GM12878 (cell line): ENCODE measurements at regions not wholly inside any gene's neighbourhood (a gene's known extent, or its start where the extent isn't known, plus 50 kb on each side); places are given as distances from the start of the nearest gene placed in this dataset.

Experiments used
- ATAC-seq: fragments of 200-7000 bp; cut with Tn5 transposase; 3 replicates; pipeline ENCODE4 v1.9.1; 2020; ENCODE audit warnings: mild to moderate bottlenecking, moderate library complexity
- BruUV-seq: library from RNA; stranded (reverse); fragments of 400-500 nt; replicated peaks from 2 replicates; lab custom pipeline; 2021; lab: Mats Ljungman, UMichigan
- CTCF ChIA-PET: fragments of 300-600 bp; sonication (Branson Sonifier 250); formaldehyde crosslinking; extraction: SDS; loops from one replicate; lab custom pipeline; 2021; ENCODE audit warnings: inconsistent platforms; lab: Yijun Ruan, JAX
- POLR2A ChIA-PET: fragments of 350-600 bp; formaldehyde crosslinking; extraction: SDS; loops from one replicate; lab custom pipeline; 2021; ENCODE audit warnings: inconsistent platforms; lab: Charles Lee
- RAD21 ChIA-PET: fragments of 300-600 bp; sonication (Branson Sonifier 250); formaldehyde crosslinking; loops from one replicate; lab custom pipeline; 2023; ENCODE audit warnings: antibody characterized with exemption; ENCODE audit not compliant: unreplicated experiment; lab: Charles Lee
- SMC1A ChIA-PET: fragments of 300-600 bp; sonication (Branson Sonifier 250); formaldehyde crosslinking; loops from one replicate; lab custom pipeline; 2023; ENCODE audit not compliant: unreplicated experiment, uncharacterized antibody; lab: Charles Lee
- DNase-seq: peaks from one replicate; pipeline ENCODE4 v3.0.0-alpha.2; 2011; ENCODE audit warnings: low read depth, low spot score
- FAIRE-seq: peaks from 3 replicates; lab custom pipeline; 2011; peaks lifted over from hg19 to GRCh38; lab: Jason Lieb, UNC
- H2AFZ ChIP-seq: 2 replicates; pipeline ENCODE4 v1.6.0; 2011; ENCODE audit warnings: low read depth, low read length, control low read depth; ENCODE audit not compliant: control insufficient read depth
- H3K27ac ChIP-seq: 2 replicates; pipeline ENCODE4 v1.5.1; 2011; ENCODE audit warnings: control low read depth; ENCODE audit not compliant: control insufficient read depth, insufficient read depth
- H3K27me3 ChIP-seq, 2 experiments: replicated peaks in 1 of 2; 2 replicates each; pipeline versions ENCODE4 v1.6.0 to v1.6.1; 2011; ENCODE audit warnings: low read length in 1 of 2; ENCODE audit not compliant: control insufficient read depth in 2 of 2, insufficient read depth in 2 of 2
- H3K36me3 ChIP-seq, 2 experiments: 2 replicates each; pipeline ENCODE4 v1.5.1; 2011; ENCODE audit warnings: low read length in 1 of 2; ENCODE audit not compliant: control insufficient read depth in 2 of 2, insufficient read depth in 2 of 2
- H3K4me1 ChIP-seq: 2 replicates; pipeline ENCODE4 v1.6.1; 2011; ENCODE audit warnings: mild to moderate bottlenecking, low read length, moderate library complexity, mixed read lengths; ENCODE audit not compliant: control insufficient read depth, insufficient read depth
- H3K4me2 ChIP-seq: 2 replicates; pipeline ENCODE4 v1.6.0; 2011; ENCODE audit warnings: control low read depth; ENCODE audit not compliant: control insufficient read depth, insufficient read depth
- H3K4me3 ChIP-seq: fragments of 200-600 bp; sonication (generic); 2 replicates; pipeline ENCODE4 v1.5.1; 2016
- H3K79me2 ChIP-seq: 2 replicates; pipeline ENCODE4 v1.6.0; 2011; ENCODE audit warnings: low read length; ENCODE audit not compliant: control insufficient read depth, insufficient read depth
- H3K9ac ChIP-seq: 2 replicates; pipeline ENCODE4 v1.8.0; 2011; ENCODE audit warnings: low read length, control low read depth, mixed read lengths; ENCODE audit not compliant: control insufficient read depth, insufficient read depth
- H3K9me3 ChIP-seq: replicated peaks from 3 replicates; pipeline ENCODE4 v1.5.1; 2011; ENCODE audit warnings: mild to moderate bottlenecking, low read length; ENCODE audit not compliant: control insufficient read depth, insufficient read depth
- H4K20me1 ChIP-seq: 2 replicates; pipeline ENCODE4 v1.6.0; 2011; ENCODE audit not compliant: control insufficient read depth, insufficient read depth
- LARP7 ChIP-seq: fragments of 450-650 bp; IDR thresholded peaks from 2 replicates; pipeline ENCODE4 v1.6.1; 2017; ENCODE audit warnings: mild to moderate bottlenecking
- WGBS: methylation state at CpG from one replicate; pipeline ENCODE4 v1.1.6; 2016; ENCODE audit warnings: low lambda C conversion rate; ENCODE audit not compliant: insufficient replicate concordance, insufficient coverage; ENCODE audit errors: missing lambda C conversion rate; 5-methylcytosine and 5-hydroxymethylcytosine counted together
- in situ Hi-C: fragments of 300-500 bp; cut with MboI; formaldehyde crosslinking; loops from 9 replicates; pipeline ENCODE4 v1.14.3; 2018; ENCODE audit warnings: mixed read lengths
- intact Hi-C: fragments of 100-400 bp; cut with micrococcal nuclease; formaldehyde crosslinking; loops from one replicate; pipeline ENCODE4 v1.14.2; 2022; ENCODE audit not compliant: unreplicated experiment
- TF ChIP-seq, protein P1 (sequence below): IDR thresholded peaks from 2 replicates; pipeline ENCODE4 v1.6.1; 2012; ENCODE audit warnings: low read depth, low read length, improper control_type of control experiment
- TF ChIP-seq, protein P2 (sequence below): fragments of 450-650 bp; conservative IDR thresholded peaks from 2 replicates; pipeline ENCODE4 v1.6.1; 2017; ENCODE audit warnings: mild to moderate bottlenecking, moderate library complexity
- TF ChIP-seq, protein P3 (sequence below): IDR thresholded peaks from 2 replicates; pipeline ENCODE4 v1.6.1; 2012; ENCODE audit warnings: low read length, inconsistent platforms

DNA sequence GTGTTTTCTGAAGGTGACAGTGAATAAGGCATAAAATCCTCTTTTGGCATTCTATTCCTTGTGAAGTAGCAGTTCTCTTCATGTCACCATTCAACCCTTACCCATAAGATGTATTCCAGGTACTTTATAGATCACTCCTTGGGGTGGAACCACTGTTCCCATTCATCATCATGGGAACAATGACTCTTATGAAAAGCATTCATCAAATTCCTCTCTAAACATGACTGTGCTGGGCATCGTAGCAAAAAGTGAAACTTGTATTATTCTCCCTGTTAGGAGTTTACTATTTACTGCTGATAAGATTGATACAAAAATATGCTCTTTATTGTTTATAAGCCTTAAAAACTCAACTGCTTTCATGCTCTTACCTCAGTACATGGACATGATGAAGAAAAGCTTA is 793.4 kb downstream of the LIG4 start:
- Histone ChIP-seq H3K27me3 (no peaks in the 10 kb centered on the region), H3K27ac (no peak overlapping the region), H3K9ac (no peak overlapping the region), H3K36me3 (no peaks in the 10 kb centered on the region), H3K4me1 (no peaks in the 10 kb centered on the region), H3K4me3 (no peak overlapping the region), H3K4me2 (no peak overlapping the region), H3K9me3 (no peaks in the 10 kb centered on the region), H4K20me1 (no peaks in the 10 kb centered on the region), H2AFZ (no peak overlapping the region), H3K79me2 (no peaks in the 10 kb centered on the region)
- CTCF ChIA-PET: no interaction called here
- in situ Hi-C loops (no loop called here), intact Hi-C loops (no loop called here)
- SMC1A ChIA-PET: no interaction called here
- FAIRE-seq (no peak), ATAC-seq (no peak), DNase-seq (no peak)
- 35% methylated on average over 1 of the region's 1 CpG for WGBS
- no TSS peak for BruUV-seq
- RAD21 ChIA-PET: no interaction called here
- POLR2A ChIA-PET: no interaction called here
- TF ChIP-seq LARP7: no peak
- TF ChIP-seq, protein P1, sequence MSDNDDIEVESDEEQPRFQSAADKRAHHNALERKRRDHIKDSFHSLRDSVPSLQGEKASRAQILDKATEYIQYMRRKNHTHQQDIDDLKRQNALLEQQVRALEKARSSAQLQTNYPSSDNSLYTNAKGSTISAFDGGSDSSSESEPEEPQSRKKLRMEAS: no peak
- TF ChIP-seq, protein P2, sequence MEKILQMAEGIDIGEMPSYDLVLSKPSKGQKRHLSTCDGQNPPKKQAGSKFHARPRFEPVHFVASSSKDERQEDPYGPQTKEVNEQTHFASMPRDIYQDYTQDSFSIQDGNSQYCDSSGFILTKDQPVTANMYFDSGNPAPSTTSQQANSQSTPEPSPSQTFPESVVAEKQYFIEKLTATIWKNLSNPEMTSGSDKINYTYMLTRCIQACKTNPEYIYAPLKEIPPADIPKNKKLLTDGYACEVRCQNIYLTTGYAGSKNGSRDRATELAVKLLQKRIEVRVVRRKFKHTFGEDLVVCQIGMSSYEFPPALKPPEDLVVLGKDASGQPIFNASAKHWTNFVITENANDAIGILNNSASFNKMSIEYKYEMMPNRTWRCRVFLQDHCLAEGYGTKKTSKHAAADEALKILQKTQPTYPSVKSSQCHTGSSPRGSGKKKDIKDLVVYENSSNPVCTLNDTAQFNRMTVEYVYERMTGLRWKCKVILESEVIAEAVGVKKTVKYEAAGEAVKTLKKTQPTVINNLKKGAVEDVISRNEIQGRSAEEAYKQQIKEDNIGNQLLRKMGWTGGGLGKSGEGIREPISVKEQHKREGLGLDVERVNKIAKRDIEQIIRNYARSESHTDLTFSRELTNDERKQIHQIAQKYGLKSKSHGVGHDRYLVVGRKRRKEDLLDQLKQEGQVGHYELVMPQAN: no peak
- TF ChIP-seq, protein P3, sequence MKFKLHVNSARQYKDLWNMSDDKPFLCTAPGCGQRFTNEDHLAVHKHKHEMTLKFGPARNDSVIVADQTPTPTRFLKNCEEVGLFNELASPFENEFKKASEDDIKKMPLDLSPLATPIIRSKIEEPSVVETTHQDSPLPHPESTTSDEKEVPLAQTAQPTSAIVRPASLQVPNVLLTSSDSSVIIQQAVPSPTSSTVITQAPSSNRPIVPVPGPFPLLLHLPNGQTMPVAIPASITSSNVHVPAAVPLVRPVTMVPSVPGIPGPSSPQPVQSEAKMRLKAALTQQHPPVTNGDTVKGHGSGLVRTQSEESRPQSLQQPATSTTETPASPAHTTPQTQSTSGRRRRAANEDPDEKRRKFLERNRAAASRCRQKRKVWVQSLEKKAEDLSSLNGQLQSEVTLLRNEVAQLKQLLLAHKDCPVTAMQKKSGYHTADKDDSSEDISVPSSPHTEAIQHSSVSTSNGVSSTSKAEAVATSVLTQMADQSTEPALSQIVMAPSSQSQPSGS: no peak
